HL-60/S4 treated with phorbol 12-myristate 13-acetate at 8.2 ng/mL for 4 days and 3 days (cell line): ENCODE measurements at regions not wholly inside any gene's neighbourhood (a gene's known extent, or its start where the extent isn't known, plus 50 kb on each side); places are given as distances from the start of the nearest gene placed in this dataset.

Experiments
- in situ Hi-C: fragments of 300-500 bp; cut with MboI; formaldehyde crosslinking; loops from 2 replicates; pipeline ENCODE4 v1.15.0; 2022; ENCODE audit warnings: low sequenced_read_pairs

DNA sequence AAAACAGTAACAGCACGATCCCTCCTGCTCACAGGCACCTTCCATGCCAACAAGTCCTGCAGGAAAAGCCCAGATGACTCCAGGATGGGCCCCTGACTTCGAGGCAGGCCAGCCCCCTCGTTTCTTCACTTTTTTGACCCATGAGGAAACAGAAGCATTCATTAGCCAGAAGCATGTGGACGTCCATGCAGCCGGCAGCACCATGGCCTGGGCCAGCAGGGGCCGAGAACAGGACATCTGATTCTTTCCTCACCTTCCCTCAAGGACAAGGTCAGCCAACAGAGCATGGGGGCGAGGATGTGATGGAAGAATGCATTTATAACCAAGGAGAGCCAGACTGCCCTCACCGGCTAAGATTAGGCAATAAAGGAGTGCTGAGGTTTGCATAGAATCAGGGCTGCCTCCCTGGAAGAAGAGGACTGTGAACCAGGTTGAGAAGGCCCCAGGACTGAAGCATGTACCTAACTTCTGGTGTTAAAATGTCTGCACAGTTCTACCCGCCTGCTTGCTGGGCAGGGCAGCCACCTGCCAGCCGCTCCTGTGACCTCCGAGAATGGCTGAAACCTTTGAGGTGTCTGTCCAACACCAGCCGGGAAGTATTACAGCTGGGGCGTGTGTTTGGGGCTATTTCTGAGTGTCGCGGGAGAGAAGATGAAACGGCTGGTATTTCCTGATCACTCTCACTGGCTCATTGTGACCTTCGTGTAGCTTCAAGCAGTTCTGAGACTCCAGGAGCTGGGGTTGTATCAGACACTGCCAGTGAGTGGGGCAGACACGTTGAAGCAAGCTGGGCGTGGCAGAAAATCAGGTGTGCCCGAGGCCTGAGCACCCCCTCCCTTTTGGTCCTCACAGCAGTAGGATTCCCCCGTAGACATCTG, 94.0 kb upstream of the TNRC6C start:
- in situ Hi-C loops = no loop called here

DNA sequence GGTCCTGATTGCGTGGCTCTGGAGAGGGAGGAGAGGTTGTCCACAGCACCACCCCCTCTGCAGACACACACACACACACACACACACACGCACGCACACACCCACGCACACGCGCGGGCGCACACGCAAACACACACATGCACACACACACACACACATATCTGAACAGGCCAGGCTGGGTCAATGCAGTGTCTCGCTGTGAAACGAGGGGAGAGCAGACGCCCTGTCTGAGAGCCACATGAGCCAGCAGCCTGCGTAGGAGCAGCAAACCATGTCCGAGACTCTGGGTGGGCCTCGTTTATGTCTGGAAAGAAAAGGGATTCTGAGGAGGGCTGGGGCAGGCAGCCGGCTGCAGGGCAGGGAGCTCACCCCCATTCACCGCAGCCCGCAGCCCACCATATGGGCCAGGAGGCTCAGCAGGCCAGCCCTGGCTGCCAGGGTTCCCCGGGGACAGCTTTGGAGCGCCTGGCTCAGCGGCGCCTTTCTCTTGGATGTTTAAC, 93.3 kb upstream of the TNRC6C start:
- in situ Hi-C loops = no loop called here

DNA sequence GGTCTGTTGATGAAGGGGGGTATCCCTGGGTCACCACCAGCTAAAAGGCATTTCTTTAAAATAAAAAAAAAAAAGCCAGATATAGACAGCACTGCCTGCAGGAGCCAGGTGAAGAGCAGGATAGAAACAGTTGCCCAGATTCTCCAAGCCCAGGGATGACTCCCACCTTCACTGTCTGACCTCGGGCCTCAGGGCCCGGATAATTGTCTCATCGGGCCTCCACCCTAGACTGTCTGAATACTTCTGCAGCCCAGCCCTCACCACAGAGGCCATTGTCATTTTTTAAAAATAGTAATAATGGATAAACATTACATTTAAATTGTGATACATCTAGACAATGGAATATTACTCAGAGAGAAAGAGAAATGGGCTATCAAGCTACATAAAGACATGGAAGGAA, 92.8 kb upstream of the TNRC6C start:
- in situ Hi-C loops = no loop called here

DNA sequence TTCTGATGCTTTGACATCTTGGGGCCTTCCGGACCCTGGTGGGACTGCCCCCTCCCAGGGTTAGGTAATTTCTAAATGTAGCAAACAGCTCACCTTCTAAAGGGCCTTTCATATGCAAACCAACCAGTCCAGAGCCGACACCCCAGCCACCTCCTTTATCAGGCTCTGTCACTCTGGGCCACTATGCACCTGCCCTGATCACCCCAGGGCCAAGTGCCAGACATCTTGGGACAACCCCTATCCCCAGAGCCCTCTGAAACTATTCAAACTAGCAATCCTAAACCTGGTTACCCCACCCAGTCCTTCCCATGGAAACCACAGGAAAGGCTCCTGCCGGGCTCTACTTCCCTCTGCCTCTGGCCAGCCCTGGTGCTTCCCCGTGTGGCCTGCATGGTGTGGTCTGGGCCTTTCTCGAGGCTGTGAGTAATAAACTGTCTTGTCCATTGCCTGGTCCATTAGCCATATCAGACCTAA, 91.2 kb upstream of the TNRC6C start:
- in situ Hi-C loops = no loop called here

DNA sequence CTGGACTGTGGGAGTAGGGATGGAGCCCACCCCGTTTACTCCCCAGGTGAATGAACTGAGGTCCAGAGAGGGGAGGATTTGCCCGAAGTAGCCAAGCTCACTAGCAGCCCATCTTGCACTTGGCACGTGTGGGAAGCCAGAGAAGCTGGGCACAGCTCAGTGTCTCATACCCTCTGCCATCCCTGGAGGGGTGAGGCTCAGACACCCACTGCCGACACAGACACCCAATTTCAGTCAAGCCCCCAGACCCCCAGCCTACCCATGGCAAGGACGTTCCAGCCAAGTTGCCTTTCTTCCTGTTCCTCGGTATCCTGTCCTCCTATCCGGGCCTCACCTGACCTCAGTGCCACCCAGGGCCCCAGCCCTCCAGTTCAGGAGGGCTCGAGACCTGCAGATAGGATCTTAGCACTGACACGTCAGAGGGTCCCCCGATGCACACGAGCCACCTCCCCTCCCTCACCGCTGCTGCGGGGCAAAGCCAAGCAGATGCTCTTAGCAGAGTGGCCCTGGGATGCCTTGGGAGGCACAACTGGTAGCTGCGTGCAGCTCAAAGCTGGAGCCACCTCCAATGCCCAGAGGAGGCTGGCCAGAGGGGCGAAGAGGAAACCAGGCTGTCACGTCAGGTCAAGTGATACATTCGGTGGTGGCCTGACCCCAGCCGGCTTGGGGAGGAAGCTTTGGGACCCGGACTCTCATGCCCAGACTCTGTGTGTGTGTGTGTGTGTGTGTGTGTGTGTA, 90.4 kb upstream of the TNRC6C start:
- in situ Hi-C loops = no loop called here

DNA sequence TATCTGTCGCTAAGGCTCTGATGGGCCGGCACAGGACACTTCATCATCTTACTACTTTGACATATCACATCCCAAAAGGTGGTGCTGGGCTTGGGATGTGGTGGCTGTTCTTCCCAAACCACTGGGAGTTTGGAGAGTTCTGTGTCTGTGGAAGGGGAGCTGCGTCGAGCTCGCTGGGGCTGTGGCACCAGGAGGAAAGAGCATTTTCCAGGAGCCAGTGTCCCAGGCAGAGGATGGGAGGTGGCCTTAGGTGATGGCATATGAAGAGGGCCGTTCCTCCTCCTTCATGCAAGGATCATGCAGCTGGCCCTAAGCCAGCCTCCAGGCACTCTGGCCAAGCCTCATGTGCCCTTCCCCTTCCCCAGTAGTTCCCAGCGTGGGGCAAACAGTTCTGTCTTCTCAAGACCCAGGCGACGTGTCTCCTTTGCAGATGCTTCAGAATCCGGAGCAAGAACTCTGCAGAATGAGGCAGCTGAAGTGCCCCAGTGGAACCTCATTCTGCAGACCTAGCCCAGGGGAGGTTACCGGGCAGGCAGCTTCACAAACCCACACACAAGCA, 89.4 kb upstream of the TNRC6C start:
- in situ Hi-C loops = no loop called here

DNA sequence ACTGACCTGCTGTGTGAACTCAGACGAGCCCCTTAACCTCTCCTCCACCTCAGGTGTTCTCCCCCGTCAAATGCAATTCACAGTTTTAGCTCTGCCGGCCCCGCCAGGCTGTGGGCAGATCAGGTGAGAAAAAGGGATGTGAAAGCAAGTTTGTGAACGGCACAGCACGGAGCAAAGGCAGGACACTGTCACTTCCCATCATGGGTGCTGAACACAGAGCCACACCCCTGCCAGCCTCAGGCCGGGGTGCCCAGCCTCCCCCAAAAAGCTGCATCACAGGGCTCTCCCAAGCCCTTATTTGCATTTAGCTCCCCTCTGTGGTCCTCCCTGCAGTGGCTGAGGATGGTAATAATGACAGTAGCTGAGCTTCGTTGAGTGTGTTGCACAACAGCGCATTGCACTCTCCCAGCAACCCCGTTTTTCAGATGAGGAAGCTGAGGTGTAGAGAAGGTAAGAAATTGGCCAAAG, 88.8 kb upstream of the TNRC6C start:
- in situ Hi-C loops = no loop called here

DNA sequence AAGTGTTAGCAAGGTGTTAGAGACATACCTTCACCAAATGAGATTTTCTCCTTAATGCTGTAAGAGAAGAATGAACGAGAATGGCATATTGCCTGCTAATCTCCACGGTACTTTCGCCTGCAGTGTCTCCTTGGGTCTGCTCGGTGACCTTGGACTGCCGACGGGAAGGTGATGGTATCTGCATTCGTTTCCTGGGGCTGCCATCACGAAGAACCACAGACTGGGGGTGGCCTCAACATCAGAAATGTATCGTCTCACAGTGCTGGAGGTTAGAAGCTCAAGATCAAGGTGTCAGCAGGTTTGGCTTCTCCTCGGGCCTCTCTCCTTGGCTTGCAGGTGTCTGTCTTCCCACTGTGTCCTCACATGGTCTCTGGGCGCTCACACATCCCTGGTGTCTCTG, 86.3 kb upstream of the TNRC6C start:
- in situ Hi-C loops = no loop called here

DNA sequence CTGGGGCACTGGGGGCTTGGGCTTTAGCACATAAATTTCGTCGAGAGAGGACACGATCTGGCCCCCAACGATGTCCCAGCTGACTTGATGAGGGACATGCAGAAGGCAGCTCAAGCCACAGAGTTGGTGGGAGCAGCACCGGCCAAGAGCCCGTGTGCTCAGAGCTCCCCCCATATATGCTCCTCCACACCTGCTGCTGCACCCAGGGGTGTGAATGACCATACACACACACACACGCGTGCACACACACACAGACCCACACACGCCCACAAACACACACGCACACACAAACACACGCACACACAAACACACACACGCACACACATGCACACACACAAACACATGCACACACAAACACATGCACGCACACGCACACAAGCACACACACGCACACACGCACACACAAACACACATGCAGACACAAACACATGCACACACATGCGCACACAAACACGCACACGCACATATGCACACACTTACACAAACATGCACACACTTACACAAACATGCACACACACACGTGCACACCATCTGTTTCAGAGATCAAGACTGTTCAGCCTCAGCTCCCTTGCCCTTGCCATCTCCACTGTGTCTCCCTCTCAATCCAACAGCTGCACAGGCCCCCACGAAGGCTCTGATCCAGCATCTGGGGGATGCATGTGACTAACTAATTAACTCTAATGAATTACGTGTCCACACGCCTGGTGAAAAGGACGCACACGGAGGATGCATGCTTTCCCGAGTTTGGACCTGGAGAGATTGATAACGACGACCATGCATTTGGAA, 85.6 kb upstream of the TNRC6C start:
- in situ Hi-C loops = no loop called here

DNA sequence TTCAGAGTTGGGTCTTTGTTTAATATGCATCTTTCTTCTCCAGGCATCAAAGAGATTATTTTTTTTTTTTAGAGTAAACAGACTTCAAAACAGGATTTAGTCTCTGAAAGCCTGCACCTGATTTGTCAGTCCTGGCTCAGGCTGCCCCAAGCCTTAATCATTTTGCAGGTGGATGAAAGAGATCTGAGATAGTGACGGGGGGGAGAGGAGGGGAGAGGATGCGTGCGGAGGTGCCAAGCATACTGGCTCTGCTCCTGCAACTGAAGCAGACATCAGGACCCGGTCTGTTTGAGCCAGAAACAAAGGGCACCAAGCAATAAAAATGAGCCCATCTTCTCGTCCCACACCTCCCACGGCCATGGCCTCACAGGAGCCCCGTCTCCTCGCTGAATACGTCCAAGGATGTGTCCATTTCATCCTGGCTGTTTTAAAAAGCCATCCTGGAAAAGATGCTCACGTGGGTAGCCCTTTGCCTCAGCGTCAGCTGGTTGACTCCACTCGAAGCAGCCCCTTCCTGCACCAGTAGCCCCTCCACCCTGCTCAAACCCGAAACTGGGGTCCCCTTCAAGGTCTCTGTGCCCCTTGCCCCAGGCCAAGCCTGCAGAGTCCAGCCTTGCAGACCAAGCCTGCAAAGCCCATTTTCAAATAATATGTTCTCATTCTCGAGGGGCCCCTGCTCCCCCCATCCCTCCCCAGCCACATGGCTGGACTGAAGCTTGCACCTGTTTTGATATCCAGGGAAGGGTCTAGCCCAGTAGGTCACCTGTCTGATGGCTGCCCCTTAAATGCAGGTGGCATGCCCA, 84.8 kb upstream of the TNRC6C start:
- in situ Hi-C loops = no loop called here

DNA sequence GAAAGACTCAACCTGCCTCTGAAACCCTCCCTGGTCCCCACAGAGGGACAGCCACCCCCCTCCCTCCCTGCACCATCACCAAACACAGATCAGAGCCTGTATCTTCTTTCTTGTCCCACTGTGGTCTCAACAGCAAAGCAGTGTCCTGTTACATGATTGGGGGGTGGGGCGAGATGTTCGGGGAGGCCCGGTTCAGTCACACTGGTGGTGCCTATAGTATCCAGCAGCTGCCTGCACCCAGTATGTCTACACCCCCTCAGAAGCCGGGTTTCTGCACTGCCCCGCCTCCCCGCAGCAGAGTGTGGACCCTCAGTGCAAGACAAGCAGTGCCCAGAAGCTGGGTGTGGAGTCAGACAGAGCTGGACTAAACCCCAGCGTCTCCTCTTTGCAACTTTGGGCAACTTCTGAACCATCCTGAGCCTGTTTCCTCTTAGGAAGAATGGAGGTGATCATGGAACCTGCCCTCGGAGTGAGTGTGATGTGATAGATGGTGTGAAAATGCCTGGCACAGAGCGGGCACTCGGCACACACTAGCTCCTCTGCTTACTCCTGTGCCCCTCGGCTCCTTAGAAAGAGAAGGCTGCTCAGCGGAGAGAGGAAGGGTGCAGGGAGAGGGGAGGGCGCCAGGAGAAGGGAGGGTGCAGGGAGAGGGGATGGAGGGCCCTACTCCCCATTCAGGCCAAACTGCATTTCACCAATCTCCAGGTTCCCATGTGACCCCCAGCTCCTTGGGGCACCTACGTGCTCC, 84.0 kb upstream of the TNRC6C start:
- in situ Hi-C loops = no loop called here

DNA sequence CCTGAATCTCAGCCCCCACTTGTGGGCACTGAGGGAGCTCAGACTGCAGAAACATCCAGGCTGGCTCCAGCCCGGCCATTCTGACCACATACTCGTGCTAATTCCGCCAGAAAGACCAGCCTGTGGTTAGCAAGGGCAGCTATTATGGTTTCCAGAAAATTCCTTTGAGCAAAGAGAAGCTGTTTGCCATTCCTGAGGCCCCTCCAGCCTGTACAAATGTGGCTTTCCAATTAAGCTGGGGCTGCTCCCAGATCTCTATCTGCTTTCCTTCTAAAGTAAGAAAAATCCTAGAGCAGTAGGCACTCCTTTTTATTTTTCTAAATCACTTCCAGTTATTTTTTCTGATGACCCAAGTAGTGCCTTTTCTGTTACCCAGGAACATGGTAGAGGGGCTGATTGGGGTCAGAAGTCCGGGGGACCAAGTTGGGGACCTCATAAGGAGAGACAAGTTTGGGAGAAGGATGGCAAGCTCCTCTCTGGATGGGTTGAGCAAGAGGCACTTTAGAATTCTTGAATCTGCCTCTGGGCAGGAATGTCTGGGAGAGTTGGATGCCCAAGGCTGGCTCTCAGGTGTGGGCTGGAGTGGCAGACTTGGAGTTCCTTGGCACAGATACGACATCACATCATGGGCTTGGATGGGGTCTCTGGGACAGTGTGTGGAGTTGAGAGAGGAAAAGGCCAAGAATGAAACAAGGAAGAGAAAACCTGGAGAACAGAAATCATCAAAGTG, 83.3 kb upstream of the TNRC6C start:
- in situ Hi-C loops = no loop called here

DNA sequence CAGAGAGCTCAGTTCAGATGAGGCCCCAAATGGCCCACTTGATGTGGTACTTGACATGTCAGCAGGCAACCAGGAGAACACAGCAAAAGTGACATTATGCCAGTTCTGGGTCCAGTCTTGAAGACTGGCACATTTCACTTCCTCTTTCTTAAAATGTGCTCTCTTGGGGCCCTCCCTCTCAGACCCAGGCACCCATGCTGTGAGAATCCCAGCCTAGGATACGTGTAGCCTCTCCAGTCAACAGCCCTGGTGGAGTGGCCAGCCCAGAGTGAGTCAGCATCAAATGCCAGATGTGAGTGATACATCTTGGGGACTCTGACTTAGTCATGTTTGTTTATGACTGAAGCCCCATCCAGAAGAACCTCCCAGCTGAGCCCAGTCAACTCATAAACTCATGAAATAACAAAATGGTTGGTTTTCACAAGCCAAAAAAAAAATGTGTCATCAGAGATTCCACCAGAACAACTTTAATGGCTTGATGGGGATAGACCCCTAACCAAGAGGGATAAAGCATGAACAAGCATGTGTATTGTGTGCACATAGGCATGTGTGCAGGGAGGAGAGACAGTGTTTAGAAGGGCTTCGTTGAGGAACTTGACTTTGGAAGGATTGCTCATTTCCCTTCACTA, 82.5 kb upstream of the TNRC6C start:
- in situ Hi-C loops = no loop called here

DNA sequence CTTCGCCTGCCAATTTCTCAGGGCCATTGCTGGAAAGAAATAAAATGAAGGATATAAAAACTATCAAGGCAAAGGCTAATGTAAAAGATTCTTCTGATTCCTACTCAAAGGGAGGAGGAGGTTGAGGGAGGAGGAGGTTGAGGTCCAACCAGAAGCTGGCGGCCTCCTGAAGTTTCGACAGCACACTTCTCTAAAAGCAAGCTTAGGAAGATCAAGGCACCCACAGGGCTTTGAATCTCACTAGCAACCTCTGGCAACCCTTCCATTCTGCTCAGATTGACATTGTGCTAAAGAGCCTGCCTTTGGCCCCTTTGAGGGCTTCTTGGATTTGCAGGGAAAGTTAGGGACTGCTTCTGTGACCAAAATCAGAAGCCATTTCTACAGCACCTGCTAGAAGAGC, 81.5 kb upstream of the TNRC6C start:
- in situ Hi-C loops = no loop called here

DNA sequence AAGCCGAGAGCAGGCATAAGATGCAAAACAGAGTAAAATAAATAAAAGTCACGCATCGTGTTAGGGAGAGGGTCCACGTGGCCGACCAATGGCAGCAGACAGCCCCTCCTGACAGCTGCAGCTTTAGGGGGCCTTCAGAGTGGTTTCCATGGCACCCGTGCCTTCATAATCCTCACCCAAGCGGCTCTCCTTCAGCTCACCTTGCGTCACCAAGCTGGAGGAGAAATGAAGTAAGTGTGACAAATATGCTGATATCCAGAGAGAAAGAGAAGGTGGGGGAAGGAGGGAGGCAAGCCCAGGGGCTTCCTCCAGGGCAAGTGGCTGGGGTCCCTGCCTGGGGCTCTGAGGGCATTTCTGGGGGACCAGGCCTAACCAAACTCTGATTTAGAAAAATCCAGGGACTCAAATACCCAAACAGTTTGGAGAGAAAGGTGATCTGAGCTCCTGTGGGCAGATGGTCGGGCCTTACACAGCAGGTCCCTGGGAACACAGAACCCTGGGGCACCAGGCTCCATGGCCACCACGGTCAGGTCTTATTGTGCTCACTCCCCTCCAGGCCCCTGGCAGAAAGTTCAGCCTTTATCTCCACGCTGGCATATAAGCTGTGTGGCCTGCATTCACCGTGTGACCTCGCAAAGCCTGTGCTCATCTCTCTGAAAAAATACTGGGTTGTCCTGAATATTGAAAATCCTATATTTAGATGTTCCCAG, 80.7 kb upstream of the TNRC6C start:
- in situ Hi-C loops = no loop called here

DNA sequence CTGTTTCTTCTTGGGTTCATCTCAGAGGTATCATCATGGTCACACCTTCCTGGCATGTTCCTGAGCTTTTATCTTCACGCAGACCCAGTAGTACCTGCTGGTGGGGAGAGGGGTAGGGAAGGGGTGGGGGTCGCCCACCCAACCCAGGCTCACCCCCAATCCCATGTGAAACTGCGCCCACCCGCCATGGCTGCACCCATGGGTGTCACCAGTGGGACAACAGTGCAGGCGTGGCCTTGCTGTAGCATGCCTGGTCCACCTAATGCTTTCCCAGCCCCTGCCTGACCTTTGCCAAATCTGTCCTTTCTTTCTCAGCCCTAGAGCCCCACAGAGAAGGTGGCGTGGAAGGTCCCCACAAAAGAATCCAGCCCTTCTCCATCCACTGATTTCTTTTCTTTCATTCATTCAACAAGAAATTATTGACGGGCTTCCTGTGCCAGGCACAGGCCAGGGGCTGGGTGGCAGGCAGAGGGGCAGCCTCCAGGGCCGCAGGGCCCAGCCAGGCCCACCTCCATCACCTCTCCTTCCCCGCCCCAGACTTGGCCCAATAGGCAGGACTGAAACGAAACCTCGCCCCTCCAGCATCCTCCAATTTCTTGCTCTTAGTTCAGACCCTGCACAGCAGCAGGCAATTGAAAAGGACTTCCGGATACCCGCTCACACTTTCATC, 79.1 kb upstream of the TNRC6C start:
- in situ Hi-C loops = no loop called here

DNA sequence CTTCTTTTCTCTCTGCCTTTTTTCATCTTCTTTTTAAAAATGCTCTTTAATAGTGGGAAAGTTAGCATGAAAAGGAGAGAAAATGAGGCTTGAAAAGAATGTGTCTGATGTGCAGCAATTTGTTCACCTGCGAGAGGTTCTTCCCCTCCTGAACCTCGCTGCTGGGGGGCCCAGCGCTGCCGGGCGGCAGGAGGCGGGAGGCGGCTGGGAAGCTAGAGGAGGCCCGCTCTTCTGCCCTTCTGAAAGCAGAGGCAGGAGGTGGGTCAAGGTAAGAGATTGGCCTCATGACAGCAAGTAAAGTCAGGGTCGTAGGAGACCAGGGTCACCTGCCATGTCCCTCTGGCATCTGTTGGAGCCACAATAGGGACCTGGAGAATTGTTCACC, 78.6 kb upstream of the TNRC6C start:
- in situ Hi-C loops = no loop called here
